ENCODE measurements at regions not wholly inside any gene's neighbourhood (a gene's known extent, or its start where the extent isn't known, plus 50 kb on each side); places are given as distances from the start of the nearest gene placed in this dataset.

DNA sequence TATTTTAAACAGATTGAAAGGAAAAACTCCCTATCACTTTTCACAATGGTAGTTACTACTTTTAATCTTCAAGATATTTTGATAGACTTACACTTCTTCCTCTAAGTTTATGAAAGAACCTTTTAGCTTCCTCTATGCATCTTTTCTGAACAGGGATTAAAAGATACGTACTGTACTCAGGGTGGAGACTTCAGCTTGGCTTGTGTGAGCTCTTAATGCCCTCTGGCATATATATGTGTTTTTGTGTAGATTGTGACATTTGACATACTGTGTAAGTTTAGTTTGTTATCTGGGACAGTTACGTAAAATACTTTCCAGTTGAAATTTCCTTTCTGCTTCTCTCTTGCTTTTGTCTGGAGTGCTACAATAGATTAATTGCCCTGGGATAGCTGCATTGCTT is 109.3 kb upstream of the NUDT6 start:
- no peak for DNase-seq

GRCh38 chr4:123034023-123034422 is 111.6 kb upstream of the NUDT6 start:
- DNase-seq = no peak

- DNase-seq = no peak
Observed at GRCh38 chr4:123035239-123035638, 112.8 kb upstream of the NUDT6 start.

DNA sequence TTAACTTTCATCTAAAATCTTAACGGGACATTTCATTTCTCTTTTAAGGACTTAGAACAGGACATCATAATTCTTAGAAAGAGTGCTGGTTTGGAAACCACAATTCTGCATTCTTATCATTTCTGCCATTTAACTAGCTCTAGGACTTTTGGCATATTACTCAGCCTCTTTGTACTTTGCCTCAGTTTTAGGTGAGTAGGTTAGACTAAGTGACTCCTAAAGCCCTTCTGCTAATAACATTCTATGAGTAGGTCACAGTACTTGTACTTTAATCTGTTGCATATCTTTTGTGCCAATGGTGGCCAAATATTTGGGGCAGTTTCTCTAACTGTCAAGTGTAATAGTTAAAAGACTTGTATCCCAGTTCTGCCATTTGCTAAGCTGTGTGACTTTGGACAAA is 115.4 kb upstream of the NUDT6 start:
- DNase-seq = no peak

DNA sequence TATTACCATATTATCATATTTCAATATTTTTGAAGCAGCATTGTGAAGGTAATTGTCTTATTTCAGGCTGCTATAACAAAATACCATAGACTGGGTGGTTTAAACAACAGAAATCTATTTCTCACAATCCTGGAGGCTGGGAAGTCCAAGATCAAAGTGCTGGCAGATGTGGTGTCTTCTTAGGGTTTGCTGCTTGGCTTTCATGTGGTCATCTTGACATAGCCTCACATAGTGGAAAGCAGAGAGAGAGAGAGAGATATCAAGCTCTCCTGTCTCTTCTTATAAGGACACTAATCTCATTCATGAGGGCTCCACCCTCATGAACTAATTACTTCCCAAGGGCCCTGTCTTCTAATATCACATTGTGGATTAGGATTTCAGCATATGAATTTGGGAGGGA is 119.7 kb upstream of the NUDT6 start:
- DNase-seq = no peak

DNA sequence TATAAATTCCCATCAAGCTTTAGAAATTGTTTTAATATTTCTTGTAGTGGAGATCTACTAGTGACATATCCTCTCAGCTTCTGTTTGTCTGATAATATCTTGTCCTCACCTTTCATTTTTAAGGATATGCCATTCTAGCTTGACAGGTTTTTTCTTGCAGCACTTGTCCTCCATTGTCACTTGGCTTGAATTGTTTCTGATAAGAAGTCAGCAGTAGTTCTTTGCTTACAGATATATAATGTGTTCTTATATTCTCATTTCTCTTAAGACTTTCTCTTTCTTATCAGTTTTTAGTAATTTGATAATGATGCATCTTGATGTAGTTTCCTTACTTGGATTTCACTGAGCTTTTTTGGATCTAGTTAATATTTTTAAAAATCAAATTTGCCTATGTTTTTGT is 120.6 kb upstream of the NUDT6 start:
- DNase-seq = peak; percentile 30 to 55

DNA sequence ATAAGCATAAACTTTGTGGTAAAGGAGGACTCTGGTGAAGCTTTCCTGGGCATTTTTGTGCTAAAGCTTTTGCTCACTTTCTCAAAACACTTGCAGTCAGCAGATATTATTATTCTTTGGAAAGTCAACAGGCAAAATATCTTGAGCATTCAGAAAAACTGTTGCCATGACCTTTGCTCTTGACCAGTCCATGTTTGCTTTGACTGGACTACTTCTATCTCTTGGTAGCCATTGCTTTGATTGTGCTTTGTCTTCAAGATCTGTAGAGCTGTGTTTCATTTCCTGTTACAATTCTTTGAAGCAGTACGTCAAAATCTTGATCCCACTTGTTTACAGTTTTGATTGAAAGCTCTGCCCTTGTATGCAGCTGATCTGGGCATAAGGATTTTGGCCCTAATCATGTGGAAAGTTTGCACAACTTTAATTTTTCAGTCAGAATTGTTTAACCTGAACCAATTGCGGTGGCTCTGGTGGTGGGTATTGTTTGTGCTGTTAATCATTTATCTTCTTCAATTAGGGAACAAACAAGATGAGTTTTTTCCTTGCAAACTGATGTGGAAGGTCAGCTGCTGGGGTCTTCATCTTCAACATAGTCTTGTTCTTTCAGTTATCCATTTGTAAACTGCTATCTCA is 121.5 kb upstream of the NUDT6 start:
- DNase-seq = no peak

DNA sequence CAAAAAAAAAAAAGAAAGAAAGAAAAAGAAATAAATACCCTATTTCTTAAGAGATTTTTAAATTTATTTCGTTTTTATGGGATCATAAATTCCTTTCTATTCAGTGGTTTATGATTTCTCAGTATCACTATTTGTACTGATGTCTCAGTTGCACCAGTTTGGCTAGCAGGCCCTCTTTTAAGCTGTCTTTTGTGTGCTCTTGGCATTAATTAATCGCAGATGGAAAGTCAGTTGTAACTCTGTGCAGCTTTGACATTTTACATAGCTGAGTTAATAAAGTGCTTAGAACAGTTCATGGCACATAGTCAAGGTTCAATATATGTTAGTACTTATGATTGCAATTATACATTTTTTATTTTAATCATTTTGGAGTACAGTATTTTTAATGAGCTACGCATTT is 123.7 kb upstream of the NUDT6 start:
- no peak for DNase-seq

DNA sequence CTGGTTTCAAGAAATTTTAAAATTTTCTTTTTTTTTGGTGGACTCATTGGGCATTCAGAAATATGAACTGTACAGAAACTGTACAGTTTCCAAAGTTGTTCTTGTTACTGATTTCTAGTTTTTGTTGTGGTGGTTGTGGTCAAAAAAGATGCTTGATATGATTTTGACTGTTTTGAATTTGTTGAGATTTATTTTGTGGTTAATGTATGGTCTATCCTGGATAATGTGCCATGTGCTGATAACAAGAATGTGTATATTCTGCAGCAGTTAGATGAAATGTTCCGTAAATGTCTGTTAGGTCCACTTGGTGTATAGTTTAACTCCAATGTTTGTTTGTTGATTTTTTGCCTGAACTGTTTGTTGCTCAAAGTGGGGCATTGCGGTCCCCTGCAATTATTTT is 127.6 kb upstream of the NUDT6 start:
- DNase-seq = no peak

DNA sequence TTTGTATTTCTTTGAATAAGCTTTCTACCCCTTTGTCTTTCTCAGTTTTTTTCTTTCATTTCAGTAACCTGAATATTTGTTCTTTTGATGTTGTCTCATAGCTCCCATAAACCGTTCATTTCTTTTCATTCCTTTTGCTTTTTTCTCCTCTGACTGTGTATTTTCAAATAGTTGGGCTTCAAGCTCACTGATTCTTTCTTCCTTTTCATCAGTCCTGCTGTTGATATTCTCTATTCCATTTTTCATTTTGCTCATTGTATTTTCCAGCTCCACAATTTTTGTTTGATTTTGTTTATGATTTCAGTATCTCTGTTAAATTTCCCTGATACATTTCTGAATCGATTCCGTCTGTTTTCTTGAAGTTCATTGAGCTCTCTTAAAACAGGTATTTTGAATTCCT is 129.6 kb upstream of the NUDT6 start:
- no peak for DNase-seq

DNA sequence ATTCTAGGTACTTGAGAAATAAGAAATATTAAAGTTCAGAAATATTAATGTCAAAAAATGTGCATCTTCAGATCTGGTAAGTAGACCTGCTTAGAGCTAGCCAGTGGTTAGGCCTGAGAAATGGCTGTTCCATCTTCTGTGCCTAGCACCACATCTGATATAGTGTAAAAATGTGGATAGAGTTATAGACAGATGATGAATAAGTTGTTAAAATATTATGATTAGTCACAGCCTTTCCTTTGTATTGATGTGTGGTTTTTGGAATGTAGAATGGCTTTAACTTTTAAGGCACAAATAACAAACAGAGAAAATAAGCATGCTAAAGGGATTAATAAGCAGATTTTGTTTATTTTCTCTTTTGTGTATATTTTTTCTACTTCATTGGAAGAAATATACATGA is 133.5 kb upstream of the NUDT6 start:
- no peak for DNase-seq

GRCh38 chr4:123060039-123060770 is 137.8 kb upstream of the NUDT6 start:
- no peak for DNase-seq

DNA sequence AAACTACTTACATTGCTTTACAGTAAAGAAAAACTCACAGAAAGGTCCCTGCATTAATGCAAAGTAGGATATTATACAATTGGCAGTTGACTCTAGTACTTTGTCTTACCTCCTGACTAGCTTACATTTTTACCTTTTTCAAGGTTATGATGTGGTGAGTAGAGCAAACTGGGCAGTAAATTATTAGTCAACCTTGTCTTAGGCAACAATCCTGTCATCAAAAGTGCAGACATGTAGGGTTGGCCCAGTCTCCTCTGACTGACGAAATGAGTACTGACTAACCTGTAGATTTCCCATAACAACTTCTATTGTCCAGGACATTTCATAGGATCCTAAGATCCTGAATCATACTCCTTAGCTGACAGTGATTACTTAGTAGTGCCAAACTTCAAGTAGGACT is 142.0 kb upstream of the NUDT6 start:
- DNase-seq = no peak

DNA sequence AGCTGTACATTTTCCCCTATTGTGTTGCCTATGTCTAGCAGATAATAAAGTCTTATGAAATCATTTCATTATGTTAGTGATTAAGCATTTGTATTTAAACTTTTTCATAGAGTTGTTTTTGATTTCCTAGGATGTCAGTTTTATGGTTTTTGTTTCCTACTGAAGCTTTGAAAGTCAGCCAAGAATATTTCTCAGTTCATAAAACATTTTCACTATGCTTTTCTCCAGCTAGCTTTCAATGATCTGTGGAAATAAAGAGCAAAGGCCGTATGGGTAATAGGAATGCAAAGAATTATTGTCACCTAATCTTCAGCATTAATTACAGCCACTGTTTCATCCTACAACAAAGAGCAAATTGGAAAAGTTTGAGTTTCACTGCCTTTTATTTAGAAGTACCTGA is 145.7 kb upstream of the NUDT6 start:
- no peak for DNase-seq

DNA sequence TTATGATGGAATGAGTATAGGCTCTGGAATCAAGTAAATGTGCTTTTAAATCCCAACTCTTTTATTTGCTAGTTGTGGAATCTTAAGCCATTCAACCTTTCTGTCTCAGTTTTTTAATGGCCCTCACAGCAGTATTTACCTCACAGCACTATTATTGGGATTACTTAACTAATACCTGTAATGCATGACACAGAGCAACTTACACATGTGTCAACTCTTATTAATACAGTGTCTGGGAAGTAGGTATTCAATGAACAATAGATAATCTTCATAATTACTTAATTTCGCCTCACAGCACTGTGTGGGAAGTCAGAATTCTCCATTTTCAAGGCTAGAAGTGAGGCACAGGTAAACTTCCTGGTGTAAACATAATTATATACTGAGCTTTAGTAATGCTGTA is 149.7 kb upstream of the NUDT6 start:
- no peak for DNase-seq

DNA sequence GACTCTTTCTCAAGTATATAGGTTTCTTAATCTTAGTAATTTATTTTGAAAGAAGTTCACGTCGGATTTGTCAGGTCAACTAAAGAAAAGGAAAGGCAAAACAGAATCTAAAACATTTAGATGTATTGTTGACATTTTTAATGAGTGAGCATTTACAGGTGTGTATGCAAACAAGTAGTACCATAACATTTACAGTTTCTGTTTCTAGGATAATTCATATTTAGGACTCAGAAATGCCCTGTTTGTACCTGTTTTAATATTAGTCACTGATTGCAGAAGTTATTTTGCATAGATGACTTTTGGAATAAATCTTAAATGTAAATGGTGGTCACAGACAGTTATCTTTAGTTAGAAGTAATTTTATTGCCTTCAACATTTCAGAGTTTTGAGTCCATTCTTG is 151.3 kb upstream of the NUDT6 start:
- no peak for DNase-seq

GRCh38 chr4:123077330-123077729 is 154.9 kb upstream of the NUDT6 start:
- no peak for DNase-seq

DNA sequence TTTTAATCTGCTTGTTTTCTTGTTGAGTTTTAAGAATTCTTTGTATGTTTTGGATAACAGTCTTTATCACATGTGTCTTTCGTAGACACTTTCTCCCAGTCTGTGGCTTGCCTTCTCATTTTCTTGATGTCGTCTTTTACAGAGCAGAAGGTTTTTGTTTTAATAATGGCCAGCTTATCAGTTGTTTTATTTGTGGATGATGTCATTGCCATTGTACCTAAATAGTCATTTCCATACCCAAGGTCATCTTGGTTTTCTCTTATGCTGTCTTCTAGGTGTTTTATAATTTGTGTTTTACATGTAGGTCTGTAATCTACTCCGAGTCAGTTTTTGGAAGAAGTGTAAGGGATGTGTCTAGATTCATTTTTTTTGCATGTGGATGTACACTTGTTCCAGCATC is 159.6 kb upstream of the NUDT6 start:
- no peak for DNase-seq

DNA sequence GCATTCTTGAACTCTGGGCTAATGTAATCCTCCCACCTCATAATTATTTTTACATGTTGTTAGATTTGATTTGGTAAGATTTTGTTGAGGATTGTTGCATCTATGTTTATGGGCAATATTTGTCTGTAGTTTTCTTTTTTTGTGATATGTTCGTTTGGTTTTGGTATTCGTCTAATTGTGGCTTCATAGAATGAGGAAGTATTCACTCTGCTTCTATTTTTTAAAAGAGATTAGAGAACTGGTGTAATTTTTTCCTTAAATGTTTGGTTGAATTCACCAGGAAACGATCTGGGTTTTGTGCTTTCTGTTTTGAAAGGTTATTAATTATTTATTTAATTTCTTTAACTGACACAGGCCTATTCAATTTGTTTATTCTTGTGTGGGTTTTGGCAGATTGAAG is 161.2 kb upstream of the NUDT6 start:
- DNase-seq = peak; percentile 58 to 66

DNA sequence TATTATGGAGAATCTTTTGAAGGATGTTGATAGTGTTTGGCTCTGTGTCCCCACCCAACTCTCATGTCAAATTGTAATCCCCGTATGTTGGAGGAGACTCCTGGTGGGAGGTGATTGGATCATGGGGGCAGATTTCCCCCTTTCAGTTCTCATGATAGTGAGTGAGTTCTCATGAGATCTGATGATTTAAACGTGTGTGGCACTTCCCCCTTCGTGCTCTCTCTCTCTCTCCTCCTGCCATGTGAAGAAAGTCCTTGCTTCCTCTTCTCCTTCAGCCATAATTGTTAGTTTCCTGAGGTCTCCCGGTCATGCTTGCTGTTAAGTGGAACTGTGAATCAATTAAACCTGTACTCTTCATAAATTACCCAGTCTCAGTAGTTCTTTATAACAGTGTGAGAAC is 166.1 kb upstream of the NUDT6 start:
- DNase-seq = peak; percentile 39 to 51

GRCh38 chr4:123090886-123091285 is 168.5 kb upstream of the NUDT6 start:
- DNase-seq = no peak

GRCh38 chr4:123092586-123092985 is 170.2 kb upstream of the NUDT6 start:
- no peak for DNase-seq

- DNase-seq = peak; percentile 4 to 6
Observed at GRCh38 chr4:123093236-123093635, 170.8 kb upstream of the NUDT6 start.

DNA sequence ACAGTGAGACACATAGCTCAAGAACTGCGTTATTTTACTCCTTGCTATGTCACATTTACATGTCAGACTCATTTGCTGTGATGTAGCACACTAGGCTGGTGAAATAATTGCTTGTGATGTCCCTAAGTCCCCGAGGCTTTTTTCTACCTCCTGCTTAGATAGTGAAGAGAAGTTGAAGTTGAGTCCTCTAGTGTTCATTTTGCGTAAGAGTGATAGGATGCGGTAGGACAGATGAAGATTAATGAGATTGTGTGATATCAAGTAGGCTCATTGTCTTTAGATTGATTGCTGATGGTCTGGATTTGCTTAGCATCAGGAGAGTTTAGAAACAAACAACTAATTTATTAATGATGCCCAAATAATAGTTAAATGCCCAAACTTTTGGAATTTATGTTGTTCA is 173.6 kb upstream of the NUDT6 start:
- peak; percentile 68 to 76 for DNase-seq

DNA sequence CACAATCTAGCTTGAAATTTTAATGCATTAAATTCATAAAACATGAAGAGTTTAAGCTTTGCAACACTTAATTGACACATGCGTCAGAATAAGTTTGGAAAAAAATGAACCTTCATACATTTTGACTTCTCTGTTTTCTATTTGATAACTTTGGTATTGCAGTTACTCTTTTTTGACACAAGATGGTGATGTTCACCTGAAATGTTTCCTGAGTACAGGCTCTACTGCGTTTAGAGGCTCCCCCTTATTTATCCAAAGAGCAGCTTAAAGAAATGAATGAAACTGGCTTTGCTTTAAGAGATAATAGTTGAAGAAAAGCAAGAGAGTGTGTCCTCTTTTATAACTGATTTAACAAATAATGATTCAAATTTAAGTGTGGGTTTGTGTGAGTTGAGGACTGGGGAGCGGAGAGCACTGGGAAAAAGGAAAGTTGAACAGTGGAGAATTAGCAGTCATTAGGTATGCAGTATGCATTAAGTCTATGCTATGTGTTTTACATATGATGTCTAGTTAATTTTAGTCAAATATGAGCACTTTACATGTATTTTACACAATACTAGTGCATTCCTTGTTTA is 180.6 kb upstream of the NUDT6 start:
- peak; percentile 75 to 78 for DNase-seq

All from Kasumi-1 (cell line).